Suprapubic skin (tissue), 3 donors: ENCODE measurements at regions not wholly inside any gene's neighbourhood (a gene's known extent, or its start where the extent isn't known, plus 50 kb on each side); places are given as distances from the start of the nearest gene placed in this dataset.

Experiments
- POLR2A ChIP-seq, 2 donors: fragments of 450-650 bp; IDR thresholded peaks; one replicate each; pipeline ENCODE4 v1.6.1; 2017; ENCODE audit warnings: antibody characterized with exemption in 2 of 2, mild to moderate bottlenecking in 2 of 2, moderate library complexity in 2 of 2
- TF ChIP-seq, protein P1 (sequence below), 2 donors: fragments of 200-600 bp in 1 of 2; fragments of 450-650 bp in 1 of 2; sonication (generic) in 1 of 2; IDR thresholded peaks; one replicate each; pipeline ENCODE4 v1.5.1; 2016 to 2019; ENCODE audit warnings: antibody characterized with exemption in 2 of 2, mild to moderate bottlenecking in 1 of 2, moderate library complexity in 1 of 2

GRCh38 chr5:96080557-96080956 lies 118.9 kb upstream of the ELL2 start:
- TF ChIP-seq, protein P1, sequence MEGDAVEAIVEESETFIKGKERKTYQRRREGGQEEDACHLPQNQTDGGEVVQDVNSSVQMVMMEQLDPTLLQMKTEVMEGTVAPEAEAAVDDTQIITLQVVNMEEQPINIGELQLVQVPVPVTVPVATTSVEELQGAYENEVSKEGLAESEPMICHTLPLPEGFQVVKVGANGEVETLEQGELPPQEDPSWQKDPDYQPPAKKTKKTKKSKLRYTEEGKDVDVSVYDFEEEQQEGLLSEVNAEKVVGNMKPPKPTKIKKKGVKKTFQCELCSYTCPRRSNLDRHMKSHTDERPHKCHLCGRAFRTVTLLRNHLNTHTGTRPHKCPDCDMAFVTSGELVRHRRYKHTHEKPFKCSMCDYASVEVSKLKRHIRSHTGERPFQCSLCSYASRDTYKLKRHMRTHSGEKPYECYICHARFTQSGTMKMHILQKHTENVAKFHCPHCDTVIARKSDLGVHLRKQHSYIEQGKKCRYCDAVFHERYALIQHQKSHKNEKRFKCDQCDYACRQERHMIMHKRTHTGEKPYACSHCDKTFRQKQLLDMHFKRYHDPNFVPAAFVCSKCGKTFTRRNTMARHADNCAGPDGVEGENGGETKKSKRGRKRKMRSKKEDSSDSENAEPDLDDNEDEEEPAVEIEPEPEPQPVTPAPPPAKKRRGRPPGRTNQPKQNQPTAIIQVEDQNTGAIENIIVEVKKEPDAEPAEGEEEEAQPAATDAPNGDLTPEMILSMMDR (IDR thresholded peaks at IDR 0.05): no peak
- no peak for TF ChIP-seq POLR2A (IDR thresholded peaks at IDR 0.05)
